Lung (tissue), 11 donors: ENCODE measurements at regions not wholly inside any gene's neighbourhood (a gene's known extent, or its start where the extent isn't known, plus 50 kb on each side); places are given as distances from the start of the nearest gene placed in this dataset.

Experiments
- ATAC-seq: fragments of 200-7000 bp; cut with Tn5 transposase; one replicate; pipeline ENCODE4 v1.9.1; 2020; ENCODE audit warnings: moderate number of reproducible peaks; ENCODE audit not compliant: insufficient read depth, low FRiP score
- DNase-seq, 3 donors: peaks; one replicate each; pipeline ENCODE4 v3.0.0-alpha.2; 2013 to 2017
- H3K27ac ChIP-seq, 2 donors: one replicate each; pipeline ENCODE4 v1.5.1; 2013; ENCODE audit warnings: mild to moderate bottlenecking in 2 of 2, moderate library complexity in 2 of 2, control low read depth in 1 of 2, inconsistent platforms in 1 of 2, low read depth in 1 of 2, low read length in 1 of 2
- H3K27me3 ChIP-seq, 3 donors: one replicate each; pipeline ENCODE4 v1.5.1; 2013; ENCODE audit warnings: low read length in 2 of 3; ENCODE audit not compliant: control insufficient read depth in 3 of 3, insufficient read depth in 3 of 3
- H3K36me3 ChIP-seq, 4 donors: one replicate each; pipeline ENCODE4 v1.5.1; 2013; ENCODE audit warnings: low read length in 4 of 4, mild to moderate bottlenecking in 1 of 4, moderate library complexity in 1 of 4; ENCODE audit not compliant: control insufficient read depth in 4 of 4, insufficient read depth in 4 of 4
- H3K4me1 ChIP-seq, 5 donors: one replicate each; pipeline ENCODE4 v1.5.1; 2013; ENCODE audit warnings: low read length in 5 of 5, mild to moderate bottlenecking in 2 of 5, moderate library complexity in 1 of 5; ENCODE audit not compliant: control insufficient read depth in 5 of 5, insufficient read depth in 5 of 5
- H3K4me3 ChIP-seq: one replicate; pipeline ENCODE4 v1.5.1; 2013; ENCODE audit warnings: mild to moderate bottlenecking, control low read depth, moderate library complexity
- H3K9ac ChIP-seq, 2 donors: one replicate each; pipeline ENCODE4 v1.5.1; 2013; ENCODE audit warnings: low read length in 2 of 2, control low read depth in 1 of 2; ENCODE audit not compliant: insufficient read depth in 1 of 2
- H3K9me3 ChIP-seq, 4 donors: one replicate each; pipeline ENCODE4 v1.5.1; 2013; ENCODE audit warnings: low read length in 3 of 4, mild to moderate bottlenecking in 1 of 4, moderate library complexity in 1 of 4; ENCODE audit not compliant: control insufficient read depth in 4 of 4, insufficient read depth in 3 of 4
- WGBS, 2 donors: extraction: QIAGEN DNeasy Blood & Tissue Kit; methylation state at CpG; one replicate each; pipeline ENCODE4 v1.1.7; 2013; 5-methylcytosine and 5-hydroxymethylcytosine counted together
- TF ChIP-seq, protein P1 (sequence below): IDR thresholded peaks from 2 replicates; pipeline ENCODE4 v1.5.1; 2012; ENCODE audit warnings: mild to moderate bottlenecking; ENCODE audit errors: control extremely low read depth, extremely low read depth
- donor health status: control.
- donor health status: control.
- donor health status: Bipolar disorder and iron deficiency.
- donor health status: healthy.
- donor health status: DM: yes; HTN: yes; CAD: no.

DNA sequence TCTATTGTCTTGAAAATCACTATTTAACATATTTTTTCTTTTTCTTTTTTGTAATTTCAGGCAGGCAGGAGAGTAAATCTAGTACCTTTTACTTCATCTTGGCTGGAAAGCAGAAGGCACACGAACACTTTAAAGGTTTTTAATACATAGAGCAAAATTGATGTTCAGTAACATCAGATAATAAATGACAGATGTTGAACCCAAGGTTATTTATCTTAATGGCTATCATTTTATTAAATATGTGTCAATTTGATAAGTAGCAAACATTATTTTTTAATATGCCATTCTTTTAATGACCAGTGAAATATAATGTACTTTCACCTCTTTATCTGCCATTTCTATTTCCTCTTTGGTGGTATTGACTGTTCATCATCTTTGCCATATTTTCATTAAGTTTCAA, 381.2 kb downstream of the ARHGEF28 start:
- Histone ChIP-seq H3K36me3 (no peaks in the 10 kb centered on the region), H3K4me1 (no peaks in the 10 kb centered on the region), H3K27me3 (no peaks in the 10 kb centered on the region), H3K9me3 (no peaks in the 10 kb centered on the region), H3K27ac (no peak overlapping the region), H3K9ac (no peak overlapping the region), H3K4me3 (no peak overlapping the region)
- ATAC-seq (no peak), DNase-seq (no peak)
- TF ChIP-seq, protein P1, sequence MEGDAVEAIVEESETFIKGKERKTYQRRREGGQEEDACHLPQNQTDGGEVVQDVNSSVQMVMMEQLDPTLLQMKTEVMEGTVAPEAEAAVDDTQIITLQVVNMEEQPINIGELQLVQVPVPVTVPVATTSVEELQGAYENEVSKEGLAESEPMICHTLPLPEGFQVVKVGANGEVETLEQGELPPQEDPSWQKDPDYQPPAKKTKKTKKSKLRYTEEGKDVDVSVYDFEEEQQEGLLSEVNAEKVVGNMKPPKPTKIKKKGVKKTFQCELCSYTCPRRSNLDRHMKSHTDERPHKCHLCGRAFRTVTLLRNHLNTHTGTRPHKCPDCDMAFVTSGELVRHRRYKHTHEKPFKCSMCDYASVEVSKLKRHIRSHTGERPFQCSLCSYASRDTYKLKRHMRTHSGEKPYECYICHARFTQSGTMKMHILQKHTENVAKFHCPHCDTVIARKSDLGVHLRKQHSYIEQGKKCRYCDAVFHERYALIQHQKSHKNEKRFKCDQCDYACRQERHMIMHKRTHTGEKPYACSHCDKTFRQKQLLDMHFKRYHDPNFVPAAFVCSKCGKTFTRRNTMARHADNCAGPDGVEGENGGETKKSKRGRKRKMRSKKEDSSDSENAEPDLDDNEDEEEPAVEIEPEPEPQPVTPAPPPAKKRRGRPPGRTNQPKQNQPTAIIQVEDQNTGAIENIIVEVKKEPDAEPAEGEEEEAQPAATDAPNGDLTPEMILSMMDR = no peak
- 0% methylated on average over 1 of the region's 1 CpG for WGBS, 2 donors

DNA sequence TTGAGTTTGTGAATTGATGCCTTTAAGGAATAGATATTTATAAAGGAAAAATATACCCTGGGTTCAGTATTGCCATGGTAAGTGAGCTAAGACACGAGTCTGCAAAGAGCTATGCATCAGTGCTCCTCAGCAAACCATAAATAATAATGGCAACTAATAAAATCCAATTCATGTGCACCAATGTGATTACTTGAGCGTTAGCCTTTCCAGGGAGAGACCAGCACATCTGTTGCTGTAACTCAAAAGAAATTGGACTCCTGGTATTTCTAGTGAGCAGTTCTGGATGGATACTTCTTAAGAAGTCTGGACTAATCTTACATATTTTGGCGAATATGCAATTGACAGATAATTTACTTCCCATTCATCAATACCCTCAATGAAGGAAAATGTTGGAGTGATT, 373.3 kb downstream of the ARHGEF28 start:
- DNase-seq = no peak
- no peaks in the 10 kb centered on the region for H3K9me3 ChIP-seq
- no peak overlapping the region for H3K9ac ChIP-seq
- H3K27ac ChIP-seq = no peak overlapping the region
- 73 to 85% methylated on average over 3 of the region's 3 CpGs for whole genome bisulfite sequencing, 2 donors
- no peaks in the 10 kb centered on the region for H3K27me3 ChIP-seq
- ATAC-seq = no peak
- no peak overlapping the region for H3K4me3 ChIP-seq
- H3K4me1 ChIP-seq = peaks cover 0 to 12% (median 0%) of the 10 kb centered on the region in 5 donors
- TF ChIP-seq, protein P1 = no peak
- no peaks in the 10 kb centered on the region for H3K36me3 ChIP-seq

DNA sequence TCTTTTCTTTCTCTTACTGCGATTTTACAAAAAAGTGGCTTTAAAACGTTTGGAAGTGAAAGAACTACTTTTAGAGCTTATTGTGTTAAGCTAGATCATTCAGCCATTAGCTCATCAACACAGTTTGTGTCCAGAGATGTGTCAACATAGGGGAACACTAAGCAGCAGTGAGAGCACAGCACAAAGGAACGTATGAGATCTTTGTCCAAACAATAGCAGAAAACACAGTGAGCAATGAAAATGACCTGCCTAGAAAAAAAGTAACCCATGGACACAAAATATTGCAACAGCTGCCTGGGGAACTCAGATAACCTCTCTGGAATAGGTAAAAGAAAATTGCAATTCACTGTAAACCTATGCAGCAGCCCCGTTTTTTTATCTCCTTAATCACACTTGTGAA, 372.5 kb downstream of the ARHGEF28 start:
- H3K4me3 ChIP-seq = no peak overlapping the region
- no peaks in the 10 kb centered on the region for H3K36me3 ChIP-seq
- DNase-seq (no peak), ATAC-seq (no peak)
- H3K9me3 ChIP-seq = no peaks in the 10 kb centered on the region
- TF ChIP-seq, protein P1 = no peak
- H3K9ac ChIP-seq = no peak overlapping the region
- 70 to 73% methylated on average over 4 of the region's 4 CpGs for WGBS, 2 donors
- H3K27me3 ChIP-seq = no peaks in the 10 kb centered on the region
- no peak overlapping the region for H3K27ac ChIP-seq
- peaks cover 0 to 12% (median 0%) of the 10 kb centered on the region in 5 donors for H3K4me1 ChIP-seq

DNA sequence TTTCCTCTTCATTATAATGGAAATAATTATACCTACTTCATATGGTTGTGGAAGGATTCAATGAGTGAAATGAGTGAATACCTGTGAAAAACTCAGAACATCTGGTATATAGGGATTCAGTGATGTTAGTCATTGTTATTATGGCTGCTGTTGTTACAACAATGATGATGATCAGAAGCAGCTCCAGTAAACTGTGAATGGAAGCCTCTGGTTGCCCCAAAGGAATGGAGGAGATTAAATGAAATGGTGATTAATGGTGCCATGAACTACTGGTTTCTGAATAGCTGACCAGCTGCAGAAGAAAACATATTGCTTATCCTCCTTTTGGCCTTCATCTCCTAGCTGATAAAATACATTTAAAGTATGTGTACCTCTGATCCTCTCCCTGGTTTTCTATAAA, 372.0 kb downstream of the ARHGEF28 start:
- Histone ChIP-seq H3K9me3 (no peaks in the 10 kb centered on the region), H3K4me3 (no peak overlapping the region), H3K36me3 (no peaks in the 10 kb centered on the region), H3K27me3 (no peaks in the 10 kb centered on the region), H3K9ac (no peak overlapping the region), H3K27ac (no peak overlapping the region), H3K4me1 (peaks cover 0 to 12% (median 0%) of the 10 kb centered on the region in 5 donors)
- TF ChIP-seq, protein P1 = no peak
- DNase-seq (no peak), ATAC-seq (no peak)
